ENCODE measurements at regions not wholly inside any gene's neighbourhood (a gene's known extent, or its start where the extent isn't known, plus 50 kb on each side); places are given as distances from the start of the nearest gene placed in this dataset.

DNA sequence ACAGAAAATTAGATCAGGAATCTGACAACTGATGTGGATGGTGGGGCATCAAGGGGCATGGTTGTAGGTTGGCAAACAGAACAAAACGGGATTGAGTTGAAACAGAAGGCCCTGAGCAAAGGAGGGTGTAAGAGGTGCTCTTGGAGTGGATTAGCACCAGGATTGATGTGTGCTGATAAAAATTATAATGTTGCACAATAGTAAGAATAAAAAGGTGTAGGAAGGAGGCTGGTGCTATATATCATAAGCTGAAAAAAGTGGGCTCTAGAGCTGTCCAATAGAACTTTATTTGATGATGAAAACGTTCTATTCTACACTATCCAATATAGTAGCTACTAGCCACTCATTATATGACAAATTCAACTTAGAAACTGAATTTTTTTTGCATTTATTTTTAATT, 263.1 kb upstream of the GYPC start:
- Histone ChIP-seq H3K9ac (ENCODE audit: low read depth, low read length) (no peak overlapping the region), H3K14ac (replicated peaks; ENCODE audit: low read depth, low read length) (no peak overlapping the region), H3K79me1 (ENCODE audit: low read depth in 1 of 2, low read length in 2 of 2) (no peaks in the 10 kb centered on the region), H3K4ac (ENCODE audit: low read depth, low read length) (no peak overlapping the region), H3K4me1 (ENCODE audit: control insufficient read depth, insufficient read depth, low read length) (no peaks in the 10 kb centered on the region), H2BK120ac (ENCODE audit: low read depth, low read length) (no peak overlapping the region), H3K56ac (ENCODE audit: extremely low read depth, insufficient read depth, low read length) (no peak overlapping the region), H4K91ac (ENCODE audit: insufficient read depth, low read depth, low read length) (no peak overlapping the region), H3K27ac (ENCODE audit: insufficient read depth, low read length) (no peak overlapping the region), H3K4me3 (ENCODE audit: insufficient read depth, low read depth, low read length) (no peak overlapping the region), H3K23ac (ENCODE audit: low read depth, low read length) (no peak overlapping the region), H3K27me3 (ENCODE audit: control insufficient read depth, insufficient read depth, low read length) (no peaks in the 10 kb centered on the region), H2BK20ac (ENCODE audit: low read depth, low read length) (no peak overlapping the region), H3K18ac (ENCODE audit: low read depth, low read length) (no peak overlapping the region), H2BK5ac (ENCODE audit: low read depth, low read length, poor library complexity, severe bottlenecking) (no peak overlapping the region), H4K8ac (ENCODE audit: low read depth in 2 of 2, low read length in 2 of 2) (no peak overlapping the region), H3K9me3 (ENCODE audit: control insufficient read depth, insufficient read depth, low read length) (peaks cover 9% of the 10 kb centered on the region; the same call in 1 of the 2 replicates), H2AFZ (replicated peaks; ENCODE audit: low read length, poor library complexity) (no peak overlapping the region), H2BK15ac (ENCODE audit: low read depth, low read length) (no peak overlapping the region), H4K20me1 (ENCODE audit: insufficient read depth, low read length) (no peaks in the 10 kb centered on the region), H3K4me2 (ENCODE audit: low read depth, low read length) (no peak overlapping the region), H3K36me3 (ENCODE audit: control insufficient read depth, insufficient read depth, low read length) (no peaks in the 10 kb centered on the region), H3K9me1 (ENCODE audit: insufficient read depth, low read length) (no peaks in the 10 kb centered on the region), H2AK5ac (ENCODE audit: low read depth, low read length) (no peak overlapping the region), H2AK9ac (replicated peaks; ENCODE audit: low read depth, low read length, poor library complexity) (no peak overlapping the region), H4K5ac (ENCODE audit: low read depth, low read length) (no peak overlapping the region)
- in situ Hi-C loops (cut with MboI; ENCODE audit: low sequenced_read_pairs), result no loop called here
- ChIA-PET POLR2A (ENCODE audit: unreplicated experiment) (no interaction called here), CTCF (no interaction called here)
- no TSS peak for BruUV-seq (replicated peaks)
- dilution Hi-C loops (cut with HindIII; ENCODE audit: low sequenced_read_pairs, unreplicated experiment), result no loop called here
- 0% methylated on average over 1 of the region's 2 CpGs; no CpG with 5 or more reads in 1 of the 2 experiments for WGBS, 2 experiments (ENCODE audit: extremely low coverage in 2 of 2, insufficient read length in 1 of 2)
- intact Hi-C loops (cut with micrococcal nuclease), result no loop called here
- ATAC-seq (ENCODE audit: low read depth) (no peak), DNase-seq (no peak)
- TF ChIP-seq CEBPB (IDR thresholded peaks at IDR 0.05; ENCODE audit: low read depth, low read length) (peak; percentile 65), MXI1 (IDR thresholded peaks at IDR 0.05; ENCODE audit: borderline replicate concordance, low read depth, low read length) (no peak), NFE2L2 (IDR thresholded peaks at IDR 0.05; ENCODE audit: low read depth, low read length) (no peak), CHD1 (IDR thresholded peaks at IDR 0.05; ENCODE audit: low read depth, low read length) (no peak), RAD21 (IDR thresholded peaks at IDR 0.05; ENCODE audit: low read length) (no peak), RFX5 (IDR thresholded peaks at IDR 0.05; ENCODE audit: low read depth, low read length) (no peak)
- TF ChIP-seq, protein P1, sequence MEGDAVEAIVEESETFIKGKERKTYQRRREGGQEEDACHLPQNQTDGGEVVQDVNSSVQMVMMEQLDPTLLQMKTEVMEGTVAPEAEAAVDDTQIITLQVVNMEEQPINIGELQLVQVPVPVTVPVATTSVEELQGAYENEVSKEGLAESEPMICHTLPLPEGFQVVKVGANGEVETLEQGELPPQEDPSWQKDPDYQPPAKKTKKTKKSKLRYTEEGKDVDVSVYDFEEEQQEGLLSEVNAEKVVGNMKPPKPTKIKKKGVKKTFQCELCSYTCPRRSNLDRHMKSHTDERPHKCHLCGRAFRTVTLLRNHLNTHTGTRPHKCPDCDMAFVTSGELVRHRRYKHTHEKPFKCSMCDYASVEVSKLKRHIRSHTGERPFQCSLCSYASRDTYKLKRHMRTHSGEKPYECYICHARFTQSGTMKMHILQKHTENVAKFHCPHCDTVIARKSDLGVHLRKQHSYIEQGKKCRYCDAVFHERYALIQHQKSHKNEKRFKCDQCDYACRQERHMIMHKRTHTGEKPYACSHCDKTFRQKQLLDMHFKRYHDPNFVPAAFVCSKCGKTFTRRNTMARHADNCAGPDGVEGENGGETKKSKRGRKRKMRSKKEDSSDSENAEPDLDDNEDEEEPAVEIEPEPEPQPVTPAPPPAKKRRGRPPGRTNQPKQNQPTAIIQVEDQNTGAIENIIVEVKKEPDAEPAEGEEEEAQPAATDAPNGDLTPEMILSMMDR (conservative IDR thresholded peaks at IDR 0.05; ENCODE audit: low read depth, low read length), result no peak
- TF ChIP-seq, protein P2, sequence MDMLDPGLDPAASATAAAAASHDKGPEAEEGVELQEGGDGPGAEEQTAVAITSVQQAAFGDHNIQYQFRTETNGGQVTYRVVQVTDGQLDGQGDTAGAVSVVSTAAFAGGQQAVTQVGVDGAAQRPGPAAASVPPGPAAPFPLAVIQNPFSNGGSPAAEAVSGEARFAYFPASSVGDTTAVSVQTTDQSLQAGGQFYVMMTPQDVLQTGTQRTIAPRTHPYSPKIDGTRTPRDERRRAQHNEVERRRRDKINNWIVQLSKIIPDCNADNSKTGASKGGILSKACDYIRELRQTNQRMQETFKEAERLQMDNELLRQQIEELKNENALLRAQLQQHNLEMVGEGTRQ (IDR thresholded peaks at IDR 0.05; ENCODE audit: low read depth, low read length), result no peak

All from IMR-90 (cell line).